Smooth muscle cell of the brain vasculature (primary cell): ENCODE measurements at regions not wholly inside any gene's neighbourhood (a gene's known extent, or its start where the extent isn't known, plus 50 kb on each side); places are given as distances from the start of the nearest gene placed in this dataset.

Experiments used
- DNase-seq: peaks from one replicate; pipeline ENCODE4 v3.0.0-alpha.2; 2012; ENCODE audit warnings: low read depth, low spot score

GRCh38 chr20:9981829-9982228, 53.0 kb upstream of the ANKEF1 start:
- no peak for DNase-seq

DNA sequence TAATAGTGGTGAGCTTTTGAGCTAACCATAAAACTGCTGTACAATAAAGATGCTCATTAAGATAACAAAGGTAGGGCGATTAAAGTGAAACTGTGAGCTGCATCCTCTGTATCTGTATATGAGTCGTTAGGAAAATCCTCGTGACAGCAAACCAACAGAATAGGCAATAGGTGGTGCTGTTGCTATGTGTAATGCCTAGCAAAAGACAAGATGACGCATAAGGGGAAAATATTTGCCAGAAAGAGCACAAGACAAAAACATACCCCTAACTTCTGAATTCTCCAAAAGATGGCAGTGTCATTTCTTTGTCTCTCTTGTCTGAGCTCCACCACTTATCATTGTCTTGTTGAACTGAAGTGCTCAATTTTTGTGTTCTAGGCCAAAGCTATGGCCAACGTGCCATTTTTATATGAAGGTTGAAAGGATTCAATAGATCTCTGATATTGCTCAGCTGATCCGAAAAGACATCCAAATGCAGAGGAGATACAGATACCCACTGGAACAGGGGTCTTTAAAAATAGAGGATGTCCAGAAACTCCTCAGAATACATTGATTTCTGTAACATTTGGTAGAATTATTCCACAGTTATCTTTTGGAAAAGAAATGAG, 56.3 kb upstream of the ANKEF1 start:
- peak; percentile 68 for DNase-seq

- no peak for DNase-seq
These were observed 57.2 kb upstream of the ANKEF1 start for GRCh38 chr20:9977629-9978028.

GRCh38 chr20:9974324-9974723, 60.5 kb upstream of the ANKEF1 start:
- no peak for DNase-seq

- DNase-seq = no peak
These were observed 63.0 kb upstream of the ANKEF1 start for GRCh38 chr20:9971746-9972145.

DNA sequence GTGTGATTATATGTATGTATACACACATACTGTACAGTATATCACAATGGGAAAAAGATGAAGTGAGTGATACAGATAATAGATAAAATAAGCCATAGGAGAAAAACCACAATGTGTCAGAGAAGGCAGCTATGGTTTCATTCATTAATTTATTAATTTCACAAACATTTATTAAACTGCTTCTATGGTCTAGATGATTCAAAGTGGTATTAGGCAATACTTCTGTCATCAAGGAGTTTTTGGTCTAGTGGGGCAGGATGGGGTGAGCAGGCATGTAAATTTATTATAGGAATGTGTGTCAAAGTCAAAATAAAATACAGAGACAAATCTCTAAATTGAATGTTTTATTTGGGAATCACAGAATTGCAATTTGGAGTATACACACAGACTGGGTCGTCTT, 65.2 kb upstream of the ANKEF1 start:
- DNase-seq = no peak

- DNase-seq = no peak
These were observed 66.8 kb upstream of the ANKEF1 start for GRCh38 chr20:9968015-9968414.

DNA sequence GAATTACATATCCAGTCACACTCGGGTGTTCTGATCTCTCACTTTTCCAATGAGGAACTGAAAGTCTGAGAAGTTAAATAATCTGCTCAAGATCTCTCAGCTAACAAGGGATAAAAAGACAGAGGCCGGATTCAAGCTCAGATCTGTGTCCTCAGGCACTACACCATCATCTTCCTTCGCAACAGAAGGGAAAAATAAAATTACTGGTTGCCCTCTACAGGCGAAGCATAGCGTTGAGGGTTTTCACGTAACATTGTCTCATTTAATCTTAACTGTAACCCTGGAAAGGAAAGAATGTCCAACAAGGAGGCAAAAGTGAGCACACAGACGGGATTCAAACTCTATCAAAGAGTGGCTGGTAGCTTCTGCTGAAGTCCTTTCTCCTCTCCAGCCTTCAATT, 67.8 kb upstream of the ANKEF1 start:
- no peak for DNase-seq

GRCh38 chr20:9963029-9963428, 71.8 kb upstream of the ANKEF1 start:
- DNase-seq = no peak

DNA sequence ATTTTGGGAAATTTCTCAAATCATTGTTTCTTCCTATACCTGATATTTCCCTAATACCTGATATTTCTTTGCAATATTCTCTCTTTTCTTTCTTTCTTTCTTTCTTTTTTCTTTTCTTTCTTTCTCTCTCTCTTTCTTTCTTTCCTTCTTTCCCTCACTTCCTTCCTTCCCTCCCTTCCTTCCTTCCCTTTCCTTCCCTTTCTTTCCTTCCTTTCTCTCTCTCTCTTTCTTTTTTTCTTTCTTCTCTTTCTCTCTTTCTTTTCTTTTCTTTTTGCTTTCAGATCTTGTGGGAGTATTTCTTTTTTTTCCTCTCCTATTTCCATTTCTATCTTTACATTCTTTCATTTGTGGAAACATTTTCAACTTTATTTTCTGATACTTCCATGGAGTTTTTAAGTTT, 76.1 kb upstream of the ANKEF1 start:
- no peak for DNase-seq

DNA sequence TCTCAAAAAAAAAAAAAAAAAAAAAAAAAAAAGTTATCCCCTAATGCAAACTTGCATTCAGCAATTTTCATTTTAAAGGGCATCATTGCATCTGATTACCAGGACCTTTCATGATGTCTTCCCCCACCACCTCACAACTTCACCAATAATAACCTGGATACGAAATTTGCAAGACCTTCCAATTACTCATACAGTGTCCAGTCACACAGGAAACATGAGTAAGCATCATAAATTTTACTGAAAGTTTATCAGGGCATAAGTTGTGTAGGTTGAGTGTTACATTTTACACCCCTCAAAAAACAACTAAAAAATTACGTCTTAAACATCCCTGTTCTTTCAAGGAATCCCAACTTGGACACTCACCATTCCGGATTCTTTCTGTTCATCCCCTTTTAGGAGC, 79.1 kb upstream of the ANKEF1 start:
- DNase-seq = no peak

DNA sequence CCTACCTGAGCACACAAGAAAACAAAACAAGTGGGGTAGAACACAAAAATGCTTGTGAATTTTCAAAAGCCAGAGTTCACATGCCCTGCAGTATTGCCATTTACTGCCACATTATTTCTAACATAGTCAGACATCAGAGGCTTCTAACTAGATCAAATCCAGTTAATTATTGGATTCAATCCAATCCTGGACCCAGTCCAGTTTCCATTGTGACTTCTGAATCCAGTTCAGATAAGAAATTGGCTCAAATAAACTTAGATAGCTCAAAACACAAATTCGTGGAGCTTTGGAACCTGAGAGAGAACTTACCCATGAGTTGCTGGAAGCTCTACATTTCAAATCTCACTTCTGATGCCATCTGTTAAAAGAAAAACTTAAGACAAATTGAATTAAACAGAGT, 85.2 kb upstream of the ANKEF1 start:
- DNase-seq = no peak

DNA sequence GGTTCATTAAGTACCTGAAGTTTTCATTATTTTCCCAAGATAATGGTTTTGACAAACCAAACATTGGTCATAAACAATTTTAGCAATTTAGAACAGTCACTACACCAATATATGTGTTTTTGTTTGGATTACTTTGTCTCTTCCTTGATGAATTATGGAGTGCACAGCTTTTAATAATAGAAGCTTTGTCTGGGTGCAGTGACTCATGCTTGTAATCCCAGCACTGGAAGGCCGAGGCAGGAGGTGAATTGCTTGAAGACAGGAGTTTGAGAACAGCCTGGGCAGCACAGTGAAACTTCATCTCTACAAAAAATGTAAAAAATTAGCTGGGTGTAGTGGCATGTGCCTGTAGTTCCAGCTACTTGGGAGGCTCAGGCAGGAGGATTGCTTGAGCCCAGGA, 89.4 kb upstream of the ANKEF1 start:
- no peak for DNase-seq

DNA sequence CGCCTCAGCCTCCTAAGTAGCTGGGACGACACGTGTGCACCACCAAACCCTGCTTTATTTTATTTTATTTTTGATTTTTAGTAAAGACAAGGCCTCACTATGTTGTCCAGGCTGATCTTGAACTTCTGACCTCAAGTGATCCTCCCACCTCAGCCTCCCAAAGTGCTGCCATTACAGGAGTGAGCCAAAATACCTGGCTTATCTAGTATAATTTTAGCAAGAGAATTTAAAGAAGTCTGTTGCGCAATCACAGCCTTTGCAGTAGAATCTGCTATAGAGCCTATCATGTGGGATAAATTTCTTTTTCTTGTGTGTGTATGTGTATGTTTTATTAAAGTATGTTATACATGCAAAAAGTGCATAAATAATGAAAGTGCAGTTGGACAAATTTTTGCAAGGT, 92.1 kb upstream of the ANKEF1 start:
- DNase-seq = no peak

DNA sequence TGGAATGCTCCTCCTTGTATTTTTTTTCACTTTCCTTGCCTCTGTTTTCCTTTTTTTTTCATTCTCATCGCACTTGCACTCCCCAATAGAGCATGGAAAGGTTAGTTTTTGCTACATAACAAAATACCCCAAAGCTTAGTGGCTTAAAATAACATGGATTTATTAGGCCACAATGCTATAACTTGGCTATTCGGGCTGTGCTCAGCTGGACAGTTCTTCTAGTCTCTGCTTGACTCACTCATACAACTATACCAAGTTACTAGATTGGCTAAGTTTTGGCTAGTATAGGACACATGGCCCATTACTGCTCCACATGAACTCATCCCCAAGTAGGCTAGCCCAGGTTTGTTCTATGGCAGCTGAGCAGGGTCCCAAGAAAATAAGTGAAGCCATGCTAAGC, 94.5 kb upstream of the ANKEF1 start:
- no peak for DNase-seq

GRCh38 chr20:9939231-9939630, 95.6 kb upstream of the ANKEF1 start:
- DNase-seq = no peak

- no peak for DNase-seq
These were observed 96.4 kb upstream of the PAK5 start for GRCh38 chr20:9935285-9935684.

GRCh38 chr20:9930142-9930541, 91.3 kb upstream of the PAK5 start:
- DNase-seq = no peak

GRCh38 chr20:9928955-9929354, 90.1 kb upstream of the PAK5 start:
- DNase-seq = no peak

GRCh38 chr20:9928281-9928737, 89.4 kb upstream of the PAK5 start:
- no peak for DNase-seq

DNA sequence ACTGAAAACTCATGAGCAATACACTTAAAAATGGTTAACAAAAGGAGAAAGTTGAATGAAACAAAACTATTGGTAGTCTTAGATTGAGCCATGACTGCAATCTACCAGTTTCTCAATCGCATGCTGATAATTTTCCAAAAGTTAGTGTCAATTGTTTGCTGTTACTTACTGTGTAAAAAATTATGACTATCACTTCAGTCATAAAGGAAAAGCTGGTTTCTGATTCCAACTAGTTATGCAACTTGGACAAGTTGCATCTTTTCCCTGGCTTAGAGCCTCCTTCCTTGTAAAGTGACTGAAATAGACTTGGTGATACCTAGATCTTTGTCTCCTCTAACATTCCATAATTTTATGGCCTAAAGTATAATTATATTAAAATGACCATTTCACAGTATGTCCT, 88.3 kb upstream of the PAK5 start:
- DNase-seq = no peak

DNA sequence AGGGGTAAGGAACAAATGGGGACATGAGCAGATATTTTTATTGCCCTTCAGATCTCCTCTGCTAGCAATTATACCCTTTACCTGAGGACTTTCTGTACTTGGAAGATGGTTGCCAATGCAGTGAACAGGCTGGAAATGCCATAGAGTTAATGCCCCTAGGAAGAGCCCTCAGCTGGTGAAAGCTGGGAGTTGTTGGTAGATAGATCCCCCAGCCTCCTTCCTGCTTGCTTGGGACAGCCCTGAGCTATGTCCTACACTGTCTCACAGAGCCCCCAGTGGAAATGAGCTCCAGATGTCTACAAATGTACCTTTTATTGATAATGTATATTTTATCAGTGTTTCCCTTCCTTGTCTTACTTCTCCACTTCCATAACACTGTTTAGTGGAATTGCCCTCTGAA, 87.6 kb upstream of the PAK5 start:
- no peak for DNase-seq

DNA sequence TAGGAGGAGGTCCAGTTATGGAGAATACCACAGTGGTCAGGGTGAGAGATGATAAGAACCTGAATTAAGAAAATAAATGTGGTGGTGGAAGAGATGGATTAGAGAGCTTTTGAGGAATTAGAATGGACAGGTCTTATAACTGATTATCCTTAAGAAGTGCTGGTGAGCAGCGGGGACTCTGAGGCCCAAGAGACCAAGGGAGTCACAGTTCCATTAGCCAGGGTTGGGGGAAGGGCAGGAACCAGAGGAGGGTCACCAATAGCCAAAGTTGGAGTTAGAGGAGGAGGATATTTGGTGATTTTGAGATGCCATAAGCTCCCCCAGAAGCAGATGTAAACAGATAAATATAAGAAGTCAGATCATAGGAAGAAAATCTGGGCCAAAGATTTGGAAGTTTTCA, 87.1 kb upstream of the PAK5 start:
- no peak for DNase-seq

DNA sequence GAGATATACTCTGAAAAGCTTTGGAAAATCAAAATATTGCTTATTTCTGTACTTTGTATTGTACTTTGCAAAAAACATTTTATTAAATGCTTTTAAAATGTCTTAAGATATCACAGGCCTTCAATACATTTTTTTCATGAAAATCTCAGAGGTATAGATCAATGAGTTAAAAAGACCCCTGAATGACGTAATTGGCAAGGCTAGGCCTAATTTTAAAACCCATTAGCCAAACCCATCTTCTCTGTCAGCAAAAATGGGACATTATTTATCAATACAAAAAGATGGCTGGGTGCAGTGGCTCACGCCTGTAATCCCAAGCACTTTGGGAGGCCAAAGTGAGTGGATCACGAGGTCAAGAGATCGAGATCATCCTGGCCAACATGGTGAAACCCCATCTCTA, 84.8 kb upstream of the PAK5 start:
- DNase-seq = no peak
